Smooth muscle cell (in vitro differentiated cells): ENCODE measurements at regions not wholly inside any gene's neighbourhood (a gene's known extent, or its start where the extent isn't known, plus 50 kb on each side); places are given as distances from the start of the nearest gene placed in this dataset.
"Not testable (repeated sequence)": the region's sequence is repeated elsewhere in the genome, so short reads cannot be mapped to it uniquely, and the experiment has no call there.

Experiments used
- DNase-seq: peaks from one replicate; lab custom pipeline; 2025; ENCODE audit not compliant: unreplicated experiment; lab: John Stamatoyannopoulos, UW
- H2AFZ ChIP-seq: fragments of 200-600 bp; sonication (generic); 2 replicates; pipeline ENCODE4 v1.6.0; 2016; ENCODE audit warnings: antibody characterized with exemption, low read depth, mild to moderate bottlenecking
- H3F3A ChIP-seq: fragments of 200-600 bp; sonication (generic); 2 replicates; pipeline ENCODE4 v1.6.0; 2017; ENCODE audit warnings: antibody characterized with exemption, low read depth
- H3K27ac ChIP-seq: fragments of 200-600 bp; sonication (generic); 2 replicates; pipeline ENCODE4 v1.5.1; 2016; ENCODE audit warnings: low read depth, mild to moderate bottlenecking
- H3K27me3 ChIP-seq: fragments of 200-600 bp; sonication (generic); 2 replicates; pipeline ENCODE4 v1.6.1; 2016; ENCODE audit warnings: low read depth, mild to moderate bottlenecking
- H3K36me3 ChIP-seq: fragments of 200-600 bp; sonication (generic); 2 replicates; pipeline ENCODE4 v1.5.1; 2016; ENCODE audit warnings: low read depth
- H3K4me1 ChIP-seq: fragments of 200-600 bp; sonication (generic); 2 replicates; pipeline ENCODE4 v1.5.1; 2016; ENCODE audit warnings: low read depth
- H3K4me2 ChIP-seq: fragments of 200-600 bp; sonication (generic); 2 replicates; pipeline ENCODE4 v1.6.0; 2016; ENCODE audit warnings: mild to moderate bottlenecking
- H3K4me3 ChIP-seq: fragments of 200-600 bp; sonication (generic); 2 replicates; pipeline ENCODE4 v1.5.1; 2016; ENCODE audit warnings: mild to moderate bottlenecking
- H3K79me2 ChIP-seq: fragments of 200-600 bp; sonication (generic); 2 replicates; pipeline ENCODE4 v1.6.0; 2016; ENCODE audit warnings: low read depth, mild to moderate bottlenecking
- H3K9ac ChIP-seq: fragments of 200-600 bp; sonication (generic); 2 replicates; pipeline ENCODE4 v1.6.0; 2016; ENCODE audit warnings: low read depth
- H3K9me3 ChIP-seq: fragments of 200-600 bp; sonication (generic); replicated peaks from 2 replicates; pipeline ENCODE4 v1.5.1; 2016; ENCODE audit warnings: low read depth
- H4K20me1 ChIP-seq: fragments of 200-600 bp; sonication (generic); 2 replicates; pipeline ENCODE4 v1.6.0; 2016; ENCODE audit warnings: low read depth
- WGBS: methylation state at CpG from one replicate; pipeline ENCODE4 v1.1.7; 2016; ENCODE audit warnings: low lambda C conversion rate; 5-methylcytosine and 5-hydroxymethylcytosine counted together

GRCh38 chr1:83398125-83398524, 600.8 kb downstream of the TTLL7 start:
- not testable (repeated sequence) for DNase-seq, H2AFZ ChIP-seq, H3K4me1 ChIP-seq, H3K27ac ChIP-seq, H3K4me3 ChIP-seq, H3K36me3 ChIP-seq, H3K27me3 ChIP-seq, H3K4me2 ChIP-seq, H3F3A ChIP-seq, H3K9me3 ChIP-seq, H3K9ac ChIP-seq, H4K20me1 ChIP-seq, H3K79me2 ChIP-seq

GRCh38 chr1:83395130-83395529, 603.8 kb downstream of the TTLL7 start:
- DNase-seq = not testable (repeated sequence)

GRCh38 chr1:83386946-83387345, 612.0 kb downstream of the TTLL7 start:
- not testable (repeated sequence) for DNase-seq, H3F3A ChIP-seq, H3K36me3 ChIP-seq, H3K4me2 ChIP-seq, H3K4me1 ChIP-seq, H3K27me3 ChIP-seq, H3K9ac ChIP-seq, H3K27ac ChIP-seq, H3K4me3 ChIP-seq, H4K20me1 ChIP-seq, H2AFZ ChIP-seq, H3K9me3 ChIP-seq, H3K79me2 ChIP-seq
- 100% methylated on average over 1 of the region's 1 CpG for WGBS

More at GRCh38 chr1:83395130-83395529, 603.8 kb downstream of the TTLL7 start:
- not testable (repeated sequence) for H3K4me2 ChIP-seq, H3K27ac ChIP-seq, H4K20me1 ChIP-seq, H3K27me3 ChIP-seq, H3K4me3 ChIP-seq, H3K36me3 ChIP-seq, H3K9me3 ChIP-seq, H2AFZ ChIP-seq, H3F3A ChIP-seq, H3K9ac ChIP-seq, H3K4me1 ChIP-seq, H3K79me2 ChIP-seq
- 82% methylated on average over 5 of the region's 5 CpGs for WGBS

GRCh38 chr1:83383107-83383506, 615.8 kb downstream of the TTLL7 start:
- not testable (repeated sequence) for H3K36me3 ChIP-seq, DNase-seq, H4K20me1 ChIP-seq, H3K79me2 ChIP-seq, H3K27ac ChIP-seq, H3K9me3 ChIP-seq, H3K4me1 ChIP-seq, H3K27me3 ChIP-seq, H3K4me3 ChIP-seq, H3K4me2 ChIP-seq, H3F3A ChIP-seq, H2AFZ ChIP-seq, H3K9ac ChIP-seq
- WGBS = 71% methylated on average over 2 of the region's 2 CpGs

GRCh38 chr1:83373018-83373417, 625.9 kb downstream of the TTLL7 start:
- not testable (repeated sequence) for H3K9me3 ChIP-seq, H3K4me1 ChIP-seq, DNase-seq, H3K36me3 ChIP-seq, H3K4me2 ChIP-seq, H3K27me3 ChIP-seq, H4K20me1 ChIP-seq, H3K9ac ChIP-seq, H3K79me2 ChIP-seq, H3F3A ChIP-seq, H2AFZ ChIP-seq, H3K27ac ChIP-seq, H3K4me3 ChIP-seq
- WGBS = 88% methylated on average over 1 of the region's 1 CpG

GRCh38 chr1:83369853-83370252, 629.1 kb downstream of the TTLL7 start:
- not testable (repeated sequence) for DNase-seq

GRCh38 chr1:83365320-83365719, 633.6 kb downstream of the TTLL7 start:
- DNase-seq, H3F3A ChIP-seq, H3K9ac ChIP-seq, H3K4me1 ChIP-seq, H3K27ac ChIP-seq, H3K9me3 ChIP-seq, H4K20me1 ChIP-seq, H3K4me3 ChIP-seq, H3K79me2 ChIP-seq, H2AFZ ChIP-seq, H3K4me2 ChIP-seq, H3K36me3 ChIP-seq, H3K27me3 ChIP-seq: not testable (repeated sequence)
- 88% methylated on average over 2 of the region's 2 CpGs for WGBS

More at GRCh38 chr1:83369853-83370252, 629.1 kb downstream of the TTLL7 start:
- H3K79me2 ChIP-seq, H3K4me2 ChIP-seq, H3K27ac ChIP-seq, H2AFZ ChIP-seq, H3K36me3 ChIP-seq, H3K27me3 ChIP-seq, H3K9me3 ChIP-seq, H3F3A ChIP-seq, H3K4me3 ChIP-seq, H3K4me1 ChIP-seq, H3K9ac ChIP-seq, H4K20me1 ChIP-seq: not testable (repeated sequence)
- 58% methylated on average over 3 of the region's 3 CpGs for WGBS

GRCh38 chr1:83345375-83345774, 653.6 kb downstream of the TTLL7 start:
- WGBS = 71% methylated on average over 3 of the region's 3 CpGs
- H3K27me3 ChIP-seq = not testable (repeated sequence)

GRCh38 chr1:83343767-83344166, 655.2 kb downstream of the TTLL7 start:
- not testable (repeated sequence) for H2AFZ ChIP-seq, DNase-seq, H3K9ac ChIP-seq, H3K27ac ChIP-seq, H3K4me2 ChIP-seq, H3K36me3 ChIP-seq, H3F3A ChIP-seq, H4K20me1 ChIP-seq, H3K9me3 ChIP-seq, H3K79me2 ChIP-seq, H3K27me3 ChIP-seq, H3K4me3 ChIP-seq, H3K4me1 ChIP-seq
- 78% methylated on average over 6 of the region's 6 CpGs for WGBS

More at GRCh38 chr1:83345375-83345774, 653.6 kb downstream of the TTLL7 start:
- not testable (repeated sequence) for H3K4me1 ChIP-seq, H3K9ac ChIP-seq, H3K9me3 ChIP-seq, H3F3A ChIP-seq, H3K36me3 ChIP-seq, H2AFZ ChIP-seq, DNase-seq, H4K20me1 ChIP-seq, H3K27ac ChIP-seq, H3K79me2 ChIP-seq, H3K4me2 ChIP-seq, H3K4me3 ChIP-seq
